MM.1S (cell line): ENCODE measurements at regions not wholly inside any gene's neighbourhood (a gene's known extent, or its start where the extent isn't known, plus 50 kb on each side); places are given as distances from the start of the nearest gene placed in this dataset.

Experiments
- DNase-seq: peaks from one replicate; pipeline ENCODE4 v3.0.0-alpha.2; 2015
- H2AFZ ChIP-seq: fragments of 300-600 bp; sonication (generic); 2 replicates; pipeline ENCODE4 v1.6.0; 2016; ENCODE audit warnings: antibody characterized with exemption, low read length
- H3F3A ChIP-seq: fragments of 300-600 bp; sonication (generic); 2 replicates; pipeline ENCODE4 v1.6.1; 2016; ENCODE audit warnings: mild to moderate bottlenecking, antibody characterized with exemption, low read length, moderate library complexity, mixed read lengths; ENCODE audit not compliant: insufficient read depth
- H3K27ac ChIP-seq: fragments of 300-600 bp; sonication (generic); 2 replicates; pipeline ENCODE4 v1.5.1; 2016; ENCODE audit warnings: mild to moderate bottlenecking, low read length
- H3K27me3 ChIP-seq: fragments of 300-600 bp; sonication (generic); replicated peaks from 2 replicates; pipeline ENCODE4 v1.6.0; 2016; ENCODE audit warnings: low read length; ENCODE audit not compliant: insufficient read depth
- H3K36me3 ChIP-seq: fragments of 300-600 bp; sonication (generic); replicated peaks from 2 replicates; pipeline ENCODE4 v1.6.1; 2016; ENCODE audit warnings: mild to moderate bottlenecking, low read length, mixed read lengths; ENCODE audit not compliant: insufficient read depth
- H3K4me1 ChIP-seq: fragments of 300-600 bp; sonication (generic); 2 replicates; pipeline ENCODE4 v1.6.1; 2016; ENCODE audit warnings: low read length, mixed read lengths
- H3K4me2 ChIP-seq: fragments of 300-600 bp; sonication (generic); 2 replicates; pipeline ENCODE4 v1.6.0; 2016; ENCODE audit warnings: low read depth, low read length
- H3K4me3 ChIP-seq: fragments of 300-600 bp; sonication (generic); 2 replicates; pipeline ENCODE4 v1.5.1; 2016; ENCODE audit warnings: low read length, mixed read lengths
- H3K79me2 ChIP-seq: fragments of 300-600 bp; sonication (generic); 2 replicates; pipeline ENCODE4 v1.6.1; 2016; ENCODE audit warnings: mixed run types, low read length, mixed read lengths
- H3K9ac ChIP-seq: fragments of 300-600 bp; sonication (generic); 2 replicates; pipeline ENCODE4 v1.6.1; 2016; ENCODE audit warnings: low read length, mixed read lengths
- H3K9me2 ChIP-seq: fragments of 300-600 bp; sonication (generic); replicated peaks from 2 replicates; pipeline ENCODE4 v1.6.1; 2016; ENCODE audit warnings: mild to moderate bottlenecking, low read length, mixed read lengths; ENCODE audit not compliant: insufficient read depth
- H3K9me3 ChIP-seq: fragments of 300-600 bp; sonication (generic); replicated peaks from 2 replicates; pipeline ENCODE4 v1.6.1; 2016; ENCODE audit warnings: mild to moderate bottlenecking, low read length, mixed read lengths; ENCODE audit not compliant: insufficient read depth
- H4K20me1 ChIP-seq: fragments of 300-600 bp; sonication (generic); 2 replicates; pipeline ENCODE4 v1.6.1; 2016; ENCODE audit warnings: mild to moderate bottlenecking, low read length, moderate library complexity, mixed read lengths; ENCODE audit not compliant: insufficient read depth
- EZH2 ChIP-seq: fragments of 300-600 bp; sonication (generic); optimal IDR thresholded peaks from 2 replicates; pipeline ENCODE3; 2017; ENCODE audit warnings: low read depth, mild to moderate bottlenecking, antibody characterized with exemption, low read length, mixed read lengths
- EZH2phosphoT487 ChIP-seq: fragments of 300-600 bp; sonication (generic); IDR thresholded peaks from 2 replicates; pipeline ENCODE4 v1.6.1; 2018; ENCODE audit warnings: antibody characterized with exemption, low read length
- TF ChIP-seq, protein P1 (sequence below): fragments of 300-600 bp; sonication (generic); IDR thresholded peaks from 2 replicates; pipeline ENCODE4 v1.5.1; 2016; ENCODE audit warnings: antibody characterized with exemption, low read length, mixed read lengths

DNA sequence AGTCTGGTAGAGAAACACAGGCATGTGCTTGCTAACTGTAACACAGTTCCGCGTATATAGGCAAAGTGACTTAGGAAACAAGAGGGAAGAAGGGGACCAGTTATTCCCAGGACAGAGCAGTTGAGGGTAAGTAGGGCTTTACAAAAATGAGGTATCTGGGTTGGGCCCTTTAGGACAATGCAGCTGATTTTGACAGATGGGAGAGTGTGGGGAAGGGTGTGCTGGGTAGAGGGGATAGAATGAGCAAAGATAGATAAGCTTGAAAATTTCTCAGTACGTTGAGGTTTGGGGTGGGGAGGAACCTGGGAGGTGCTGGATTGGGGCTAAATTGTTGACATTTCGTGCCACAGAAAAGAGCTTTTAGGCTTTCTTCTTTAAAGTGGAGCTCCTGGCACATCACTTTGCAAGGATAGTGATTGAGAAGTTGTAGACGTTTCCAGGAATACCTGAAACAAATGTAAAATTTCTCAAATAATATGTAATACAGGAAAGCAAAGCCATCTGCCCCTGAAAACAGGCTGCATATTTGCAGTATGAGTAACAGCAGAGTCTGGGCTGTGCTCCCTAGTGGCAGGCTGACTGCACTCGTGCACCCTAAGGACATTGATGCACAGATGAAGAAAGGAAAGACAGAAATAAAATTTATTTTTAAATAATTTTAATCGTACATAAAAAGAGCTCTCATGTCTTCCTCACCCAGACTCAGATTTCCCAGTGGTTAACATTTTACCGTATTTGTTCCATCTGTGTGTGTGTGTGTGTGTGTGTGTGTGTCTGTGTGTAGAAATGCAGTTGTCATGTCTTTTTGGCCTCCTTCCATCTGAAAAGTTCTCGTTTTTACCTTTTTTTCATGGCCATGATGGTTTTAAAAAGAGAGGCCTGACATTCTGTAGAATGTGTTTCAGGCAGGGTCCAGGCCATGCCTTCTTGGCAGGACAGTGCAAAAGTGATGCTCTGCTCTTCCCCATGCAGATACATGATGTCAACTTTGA is 144.9 kb upstream of the DMRT1 start:
- DNase-seq: no peak
- H3K27ac ChIP-seq: no peak overlapping the region

DNA sequence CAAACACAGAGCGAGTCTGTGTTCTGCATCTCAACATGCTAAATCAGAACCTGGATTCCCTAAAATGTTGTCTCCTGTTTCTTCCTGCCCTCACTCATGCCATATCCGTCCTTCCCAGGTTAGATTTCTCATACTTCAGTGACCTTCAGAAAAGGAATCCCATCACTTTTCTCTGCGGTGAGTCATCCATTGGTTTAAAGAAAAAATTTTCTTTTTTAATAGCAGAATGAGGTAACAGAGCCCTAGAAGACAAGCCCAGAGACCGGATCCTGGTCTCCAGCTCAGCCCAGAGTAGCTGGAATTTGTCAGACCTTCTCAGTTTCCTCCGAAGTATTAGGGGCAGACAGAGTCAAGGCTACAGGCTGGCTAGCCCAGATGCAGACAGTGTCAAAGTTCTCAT is 143.2 kb upstream of the DMRT1 start:
- Histone ChIP-seq H2AFZ (no peak overlapping the region), H3K9me2 (no peaks in the 10 kb centered on the region), H3K27me3 (no peaks in the 10 kb centered on the region), H3K9me3 (no peaks in the 10 kb centered on the region), H3F3A (peaks cover 18% of the 10 kb centered on the region), H3K4me1 (peaks cover 26% of the 10 kb centered on the region), H3K4me2 (no peak overlapping the region), H3K36me3 (no peaks in the 10 kb centered on the region), H3K27ac (no peak overlapping the region), H3K79me2 (no peaks in the 10 kb centered on the region), H3K4me3 (no peak overlapping the region), H3K9ac (no peak overlapping the region), H4K20me1 (no peaks in the 10 kb centered on the region)
- no peak for DNase-seq
- TF ChIP-seq EZH2phosphoT487: no peak
- TF ChIP-seq EZH2: no peak
- TF ChIP-seq, protein P1, sequence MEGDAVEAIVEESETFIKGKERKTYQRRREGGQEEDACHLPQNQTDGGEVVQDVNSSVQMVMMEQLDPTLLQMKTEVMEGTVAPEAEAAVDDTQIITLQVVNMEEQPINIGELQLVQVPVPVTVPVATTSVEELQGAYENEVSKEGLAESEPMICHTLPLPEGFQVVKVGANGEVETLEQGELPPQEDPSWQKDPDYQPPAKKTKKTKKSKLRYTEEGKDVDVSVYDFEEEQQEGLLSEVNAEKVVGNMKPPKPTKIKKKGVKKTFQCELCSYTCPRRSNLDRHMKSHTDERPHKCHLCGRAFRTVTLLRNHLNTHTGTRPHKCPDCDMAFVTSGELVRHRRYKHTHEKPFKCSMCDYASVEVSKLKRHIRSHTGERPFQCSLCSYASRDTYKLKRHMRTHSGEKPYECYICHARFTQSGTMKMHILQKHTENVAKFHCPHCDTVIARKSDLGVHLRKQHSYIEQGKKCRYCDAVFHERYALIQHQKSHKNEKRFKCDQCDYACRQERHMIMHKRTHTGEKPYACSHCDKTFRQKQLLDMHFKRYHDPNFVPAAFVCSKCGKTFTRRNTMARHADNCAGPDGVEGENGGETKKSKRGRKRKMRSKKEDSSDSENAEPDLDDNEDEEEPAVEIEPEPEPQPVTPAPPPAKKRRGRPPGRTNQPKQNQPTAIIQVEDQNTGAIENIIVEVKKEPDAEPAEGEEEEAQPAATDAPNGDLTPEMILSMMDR: no peak

More for the DNA sequence above, 144.9 kb upstream of the DMRT1 start:
- Histone ChIP-seq H3K4me2 (no peak overlapping the region), H3K36me3 (no peaks in the 10 kb centered on the region), H3K9me2 (no peaks in the 10 kb centered on the region), H3K4me3 (no peak overlapping the region), H3F3A (peaks cover 15% of the 10 kb centered on the region), H3K9me3 (no peaks in the 10 kb centered on the region), H3K27me3 (no peaks in the 10 kb centered on the region), H3K79me2 (no peaks in the 10 kb centered on the region), H2AFZ (no peak overlapping the region), H3K9ac (no peak overlapping the region), H4K20me1 (no peaks in the 10 kb centered on the region), H3K4me1 (peaks cover 26% of the 10 kb centered on the region)
- TF ChIP-seq EZH2phosphoT487 (no peak), EZH2 (no peak)
- TF ChIP-seq, protein P1: no peak

DNA sequence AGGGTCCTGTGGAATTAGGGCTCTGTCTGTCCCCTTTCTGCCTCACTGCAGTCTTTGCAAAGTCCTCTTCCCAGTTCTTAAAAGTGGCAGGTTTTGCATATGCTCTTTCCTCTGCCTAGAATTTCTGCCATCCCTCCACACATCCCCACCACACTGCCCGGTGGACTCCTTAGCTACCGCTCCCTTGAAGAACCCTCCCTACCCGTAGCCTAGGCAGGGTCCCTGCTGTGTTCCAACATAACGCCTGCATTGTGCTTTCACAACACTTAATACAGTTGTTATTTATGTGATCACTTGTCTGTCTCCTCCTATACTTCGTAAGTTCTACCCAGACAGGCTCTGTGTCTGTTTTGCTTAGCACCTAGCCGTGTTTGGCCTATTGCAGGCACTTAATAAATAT is 142.5 kb upstream of the DMRT1 start:
- Histone ChIP-seq H3K4me1 (peaks cover 26% of the 10 kb centered on the region), H3K9me2 (no peaks in the 10 kb centered on the region), H3F3A (peaks cover 18% of the 10 kb centered on the region)

More for the DNA sequence above, 142.5 kb upstream of the DMRT1 start:
- Histone ChIP-seq H3K9me3 (no peaks in the 10 kb centered on the region), H3K27me3 (no peaks in the 10 kb centered on the region), H2AFZ (no peak overlapping the region), H3K79me2 (no peaks in the 10 kb centered on the region), H3K9ac (no peak overlapping the region), H3K27ac (no peak overlapping the region), H3K36me3 (no peaks in the 10 kb centered on the region), H3K4me3 (no peak overlapping the region), H4K20me1 (no peaks in the 10 kb centered on the region), H3K4me2 (no peak overlapping the region)
- no peak for TF ChIP-seq EZH2
- TF ChIP-seq EZH2phosphoT487: no peak
- TF ChIP-seq, protein P1: no peak
- DNase-seq: no peak
